ENCODE measurements at regions not wholly inside any gene's neighbourhood (a gene's known extent, or its start where the extent isn't known, plus 50 kb on each side); places are given as distances from the start of the nearest gene placed in this dataset.
"Not testable (repeated sequence)": the region's sequence is repeated elsewhere in the genome, so short reads cannot be mapped to it uniquely, and the experiment has no call there.

GRCh38 chr10:81444242-81444929 is 430.6 kb upstream of the NRG3 start:
- DNase-seq (ENCODE audit: insufficient read length, low spot score) (no peak), FAIRE-seq (no peak)
- TF ChIP-seq TAF1 (IDR thresholded peaks at IDR 0.05; ENCODE audit: low read depth, low read length) (no peak), PAX5 (IDR thresholded peaks at IDR 0.05; ENCODE audit: insufficient read depth, low read length, severe bottlenecking) (no peak), POLR2A (IDR thresholded peaks at IDR 0.05; ENCODE audit: low read depth, low read length) (no peak), SPI1 (IDR thresholded peaks at IDR 0.05; ENCODE audit: low read depth, low read length) (no peak), POLR2AphosphoS5 (IDR thresholded peaks at IDR 0.05; ENCODE audit: low read depth, low read length) (no peak), POU2F2 (IDR thresholded peaks at IDR 0.05; ENCODE audit: low read depth, low read length) (no peak)

GRCh38 chr10:81450651-81451050 is 424.3 kb upstream of the NRG3 start:
- no peak for TF ChIP-seq POLR2AphosphoS5 (IDR thresholded peaks at IDR 0.05; ENCODE audit: low read depth, low read length)
- TF ChIP-seq PAX5 (IDR thresholded peaks at IDR 0.05; ENCODE audit: insufficient read depth, low read length, severe bottlenecking), result no peak
- no peak for TF ChIP-seq POU2F2 (IDR thresholded peaks at IDR 0.05; ENCODE audit: low read depth, low read length)
- no peak for TF ChIP-seq POLR2A (IDR thresholded peaks at IDR 0.05; ENCODE audit: low read depth, low read length)
- no peak for TF ChIP-seq TAF1 (IDR thresholded peaks at IDR 0.05; ENCODE audit: low read depth, low read length)
- FAIRE-seq (no peak), DNase-seq (ENCODE audit: insufficient read length, low spot score) (no peak)

GRCh38 chr10:81472927-81473470 is 402.0 kb upstream of the NRG3 start:
- no peak for FAIRE-seq
- TF ChIP-seq POLR2AphosphoS5 (IDR thresholded peaks at IDR 0.05; ENCODE audit: low read depth, low read length) (no peak), TAF1 (IDR thresholded peaks at IDR 0.05; ENCODE audit: low read depth, low read length) (no peak), POLR2A (IDR thresholded peaks at IDR 0.05; ENCODE audit: low read depth, low read length) (no peak), PAX5 (IDR thresholded peaks at IDR 0.05; ENCODE audit: insufficient read depth, low read length, severe bottlenecking) (no peak), SPI1 (IDR thresholded peaks at IDR 0.05; ENCODE audit: low read depth, low read length) (no peak), POU2F2 (IDR thresholded peaks at IDR 0.05; ENCODE audit: low read depth, low read length) (no peak)
- DNase-seq (ENCODE audit: insufficient read length, low spot score), result no peak

GRCh38 chr10:81473755-81474154 is 401.2 kb upstream of the NRG3 start:
- FAIRE-seq (no peak), DNase-seq (ENCODE audit: insufficient read length, low spot score) (no peak)
- TF ChIP-seq SPI1 (IDR thresholded peaks at IDR 0.05; ENCODE audit: low read depth, low read length) (no peak), POLR2AphosphoS5 (IDR thresholded peaks at IDR 0.05; ENCODE audit: low read depth, low read length) (no peak), TAF1 (IDR thresholded peaks at IDR 0.05; ENCODE audit: low read depth, low read length) (no peak), PAX5 (IDR thresholded peaks at IDR 0.05; ENCODE audit: insufficient read depth, low read length, severe bottlenecking) (no peak), POU2F2 (IDR thresholded peaks at IDR 0.05; ENCODE audit: low read depth, low read length) (no peak), POLR2A (IDR thresholded peaks at IDR 0.05; ENCODE audit: low read depth, low read length) (no peak)

- DNase-seq (ENCODE audit: insufficient read length, low spot score) (no peak), FAIRE-seq (no peak)
Observed at GRCh38 chr10:81479316-81479715, 395.7 kb upstream of the NRG3 start.

GRCh38 chr10:81496626-81497025 is 378.4 kb upstream of the NRG3 start:
- FAIRE-seq, result no peak
- TF ChIP-seq POLR2AphosphoS5 (IDR thresholded peaks at IDR 0.05; ENCODE audit: low read depth, low read length) (no peak), POLR2A (IDR thresholded peaks at IDR 0.05; ENCODE audit: low read depth, low read length) (no peak), SPI1 (IDR thresholded peaks at IDR 0.05; ENCODE audit: low read depth, low read length) (no peak), PAX5 (IDR thresholded peaks at IDR 0.05; ENCODE audit: insufficient read depth, low read length, severe bottlenecking) (no peak), POU2F2 (IDR thresholded peaks at IDR 0.05; ENCODE audit: low read depth, low read length) (no peak), TAF1 (IDR thresholded peaks at IDR 0.05; ENCODE audit: low read depth, low read length) (no peak)
- DNase-seq (ENCODE audit: insufficient read length, low spot score), result no peak

More at GRCh38 chr10:81479316-81479715, 395.7 kb upstream of the NRG3 start:
- TF ChIP-seq POU2F2 (IDR thresholded peaks at IDR 0.05; ENCODE audit: low read depth, low read length), result no peak
- no peak for TF ChIP-seq TAF1 (IDR thresholded peaks at IDR 0.05; ENCODE audit: low read depth, low read length)
- no peak for TF ChIP-seq POLR2AphosphoS5 (IDR thresholded peaks at IDR 0.05; ENCODE audit: low read depth, low read length)
- TF ChIP-seq SPI1 (IDR thresholded peaks at IDR 0.05; ENCODE audit: low read depth, low read length), result no peak
- TF ChIP-seq PAX5 (IDR thresholded peaks at IDR 0.05; ENCODE audit: insufficient read depth, low read length, severe bottlenecking), result no peak
- TF ChIP-seq POLR2A (IDR thresholded peaks at IDR 0.05; ENCODE audit: low read depth, low read length), result no peak

GRCh38 chr10:81498011-81498551 is 376.9 kb upstream of the NRG3 start:
- FAIRE-seq, result no peak
- no peak for DNase-seq (ENCODE audit: insufficient read length, low spot score)
- TF ChIP-seq POU2F2 (IDR thresholded peaks at IDR 0.05; ENCODE audit: low read depth, low read length), result no peak
- TF ChIP-seq PAX5 (IDR thresholded peaks at IDR 0.05; ENCODE audit: insufficient read depth, low read length, severe bottlenecking), result no peak
- TF ChIP-seq POLR2AphosphoS5 (IDR thresholded peaks at IDR 0.05; ENCODE audit: low read depth, low read length), result no peak
- no peak for TF ChIP-seq TAF1 (IDR thresholded peaks at IDR 0.05; ENCODE audit: low read depth, low read length)
- TF ChIP-seq POLR2A (IDR thresholded peaks at IDR 0.05; ENCODE audit: low read depth, low read length), result no peak
- no peak for TF ChIP-seq SPI1 (IDR thresholded peaks at IDR 0.05; ENCODE audit: low read depth, low read length)

- FAIRE-seq (no peak), DNase-seq (ENCODE audit: insufficient read length, low spot score) (no peak)
- no peak for TF ChIP-seq PAX5 (IDR thresholded peaks at IDR 0.05; ENCODE audit: insufficient read depth, low read length, severe bottlenecking)
Observed at GRCh38 chr10:81502677-81503359, 372.2 kb upstream of the NRG3 start.

- DNase-seq (ENCODE audit: insufficient read length, low spot score); FAIRE-seq: not testable (repeated sequence)
Observed at GRCh38 chr10:81505777-81506176, 369.2 kb upstream of the NRG3 start.

Measured in GM12891 (cell line).